CD4-positive, alpha-beta T cell treated with Interleukin-21 for 1 hour (primary cell): ENCODE measurements at regions not wholly inside any gene's neighbourhood (a gene's known extent, or its start where the extent isn't known, plus 50 kb on each side); places are given as distances from the start of the nearest gene placed in this dataset.
"Not testable (repeated sequence)": the region's sequence is repeated elsewhere in the genome, so short reads cannot be mapped to it uniquely, and the experiment has no call there.

ENCODE experiments used
- DNase-seq: peaks from one replicate; pipeline ENCODE4 v3.0.0-alpha.2; 2020

GRCh38 chr11:34830648-34831047, 85.5 kb downstream of the APIP start:
- DNase-seq = no peak

DNA sequence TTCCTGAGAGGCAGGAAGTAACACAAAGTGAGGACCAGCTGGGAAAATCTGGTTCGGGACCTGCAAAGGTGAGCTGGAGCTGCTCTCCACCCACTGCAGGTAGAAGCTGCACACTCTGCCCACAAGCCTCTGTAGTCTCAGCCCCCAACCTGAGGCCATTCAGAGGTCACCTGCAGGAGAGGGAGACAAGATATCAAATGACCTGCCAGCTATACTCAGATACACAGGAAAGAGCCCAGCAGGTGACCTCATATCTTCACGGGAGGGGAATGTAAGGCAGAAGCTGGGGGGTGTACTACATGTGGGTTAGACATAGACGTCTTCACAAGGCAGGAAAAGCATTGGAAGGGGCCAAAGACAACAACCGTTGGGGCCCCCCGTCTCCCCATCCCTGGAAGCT, 86.1 kb downstream of the APIP start:
- no peak for DNase-seq

DNA sequence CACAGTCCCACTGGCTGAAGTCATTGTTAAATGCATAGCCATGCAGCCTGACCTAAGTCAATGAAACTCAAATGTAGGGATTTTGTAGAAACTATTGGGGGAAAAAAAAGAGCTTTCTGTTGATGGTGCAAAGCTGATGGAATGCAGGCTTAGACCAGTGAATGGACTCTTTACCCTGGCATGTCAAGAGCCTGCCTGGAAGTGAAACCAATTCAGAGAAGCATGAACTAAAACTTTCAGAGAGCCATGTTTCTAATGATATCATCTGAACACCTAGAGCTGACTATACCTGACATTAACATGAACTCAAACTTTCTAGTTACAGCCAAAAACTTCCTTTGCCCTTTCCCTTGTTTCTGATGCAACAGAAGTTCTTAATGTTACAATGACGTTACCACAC, 89.0 kb downstream of the APIP start:
- DNase-seq = no peak

- no peak for DNase-seq
Observed at GRCh38 chr11:34826384-34826726, 89.8 kb downstream of the APIP start.

GRCh38 chr11:34825670-34826383, 90.4 kb downstream of the APIP start:
- no peak for DNase-seq

DNA sequence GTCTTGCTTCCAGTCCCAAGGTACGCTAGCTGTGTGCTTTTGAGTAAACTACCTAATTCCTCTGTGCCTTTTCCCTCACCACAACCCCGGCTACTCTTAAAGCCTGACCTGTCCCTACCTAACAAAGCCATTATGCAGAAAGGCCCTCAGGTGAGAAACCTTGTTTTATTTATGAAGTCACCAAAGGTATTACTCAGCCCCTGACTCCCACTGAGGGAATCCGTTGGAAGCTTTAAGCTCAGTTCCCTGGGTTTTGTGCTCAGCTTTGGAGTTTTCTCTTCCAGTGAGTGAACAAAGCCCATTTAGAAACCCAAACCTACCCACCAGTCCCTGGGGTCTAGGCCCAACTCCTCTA, 90.9 kb downstream of the APIP start:
- no peak for DNase-seq

- no peak for DNase-seq
Observed at GRCh38 chr11:34824425-34824824, 91.8 kb downstream of the APIP start.

DNA sequence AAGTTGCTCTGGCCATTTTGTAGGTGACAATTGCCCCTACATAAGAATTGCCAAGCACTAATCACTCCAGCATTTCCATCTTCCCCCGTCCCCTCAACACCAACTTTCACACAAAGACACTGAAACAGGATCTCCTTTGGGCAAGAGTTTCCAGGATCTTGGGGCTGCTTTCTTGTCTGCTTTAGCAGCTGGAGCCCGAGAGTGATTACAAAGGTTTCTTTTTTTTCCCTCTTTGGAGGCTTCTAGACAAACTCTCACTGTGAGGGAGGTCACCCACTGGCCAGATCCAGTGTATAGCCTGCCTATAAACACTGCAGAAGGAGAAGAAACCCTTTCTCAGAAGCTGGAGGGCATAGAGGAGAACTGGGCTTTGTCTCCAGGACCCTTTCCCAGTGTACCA, 92.5 kb downstream of the APIP start:
- DNase-seq = no peak

DNA sequence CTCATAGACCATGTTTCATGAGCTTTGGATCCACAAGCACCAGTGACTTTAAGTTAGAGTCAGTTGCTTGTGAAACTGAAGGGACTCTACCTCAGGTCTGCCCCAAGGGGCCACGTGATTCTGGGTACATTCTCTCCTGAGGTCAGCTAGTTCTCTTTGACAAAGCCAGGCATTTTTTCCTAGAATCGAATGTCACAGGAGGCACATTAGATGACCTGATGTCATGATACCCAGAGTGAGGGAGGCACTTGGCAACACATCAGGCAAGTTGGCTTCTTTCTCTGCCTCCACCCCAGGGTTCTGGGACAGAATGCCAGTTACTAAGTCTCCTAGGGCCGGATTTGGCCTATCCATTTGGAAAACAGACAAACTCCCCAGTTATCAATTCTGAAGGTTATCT, 93.0 kb downstream of the APIP start:
- DNase-seq = no peak

DNA sequence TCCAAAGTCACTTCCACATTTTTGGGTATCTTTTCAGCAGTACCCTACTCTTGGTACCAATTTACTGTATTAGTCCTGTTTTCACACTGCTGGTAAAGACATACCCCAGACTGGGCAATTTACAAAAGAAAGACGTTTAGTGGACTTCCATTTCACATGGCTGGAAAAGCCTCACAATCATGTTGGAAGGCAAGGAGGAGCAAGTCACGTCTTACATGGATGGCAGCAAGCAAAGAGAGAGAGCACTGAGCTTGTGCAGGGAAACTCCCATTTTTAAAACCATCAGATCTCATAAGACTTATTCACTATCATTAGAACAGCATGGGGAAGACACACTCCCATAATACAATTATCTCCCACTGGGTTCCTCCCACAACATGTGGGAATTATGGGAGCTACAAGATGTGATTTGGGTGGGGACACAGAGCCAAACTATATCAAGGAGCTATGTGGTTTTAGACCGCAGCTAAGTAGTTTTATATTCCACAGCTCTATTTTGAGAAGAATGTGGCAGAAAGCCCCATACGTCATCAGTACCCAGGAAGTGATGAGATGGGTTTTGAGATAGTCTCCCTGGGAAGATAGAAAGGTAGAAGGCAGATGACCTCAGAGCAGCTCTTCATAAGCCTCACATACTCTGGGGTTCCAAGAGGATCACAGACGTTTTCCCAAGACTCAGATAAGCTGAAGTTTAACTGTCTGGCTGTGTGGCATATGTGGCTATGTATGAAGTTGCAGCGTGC, 96.3 kb downstream of the APIP start:
- DNase-seq = peak; percentile 18

DNA sequence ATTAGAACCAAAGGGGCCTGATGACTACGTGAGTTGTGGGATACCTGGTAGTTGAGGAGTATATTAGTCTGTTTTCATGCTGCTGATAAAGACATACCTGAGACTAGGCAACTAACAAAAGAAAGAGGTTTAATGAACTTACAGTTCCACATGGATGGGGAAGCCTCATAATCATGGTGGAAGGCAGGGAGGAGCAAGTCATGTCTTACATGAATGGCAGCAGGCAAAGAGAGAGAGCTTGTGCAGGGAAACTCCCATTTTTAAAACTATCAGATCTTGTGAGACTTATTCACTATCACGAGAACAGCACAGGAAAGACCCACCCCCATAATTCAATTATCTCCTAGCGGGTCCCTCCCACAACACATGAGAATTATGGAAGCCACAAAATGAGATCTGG, 98.4 kb downstream of the APIP start:
- not testable (repeated sequence) for DNase-seq

DNA sequence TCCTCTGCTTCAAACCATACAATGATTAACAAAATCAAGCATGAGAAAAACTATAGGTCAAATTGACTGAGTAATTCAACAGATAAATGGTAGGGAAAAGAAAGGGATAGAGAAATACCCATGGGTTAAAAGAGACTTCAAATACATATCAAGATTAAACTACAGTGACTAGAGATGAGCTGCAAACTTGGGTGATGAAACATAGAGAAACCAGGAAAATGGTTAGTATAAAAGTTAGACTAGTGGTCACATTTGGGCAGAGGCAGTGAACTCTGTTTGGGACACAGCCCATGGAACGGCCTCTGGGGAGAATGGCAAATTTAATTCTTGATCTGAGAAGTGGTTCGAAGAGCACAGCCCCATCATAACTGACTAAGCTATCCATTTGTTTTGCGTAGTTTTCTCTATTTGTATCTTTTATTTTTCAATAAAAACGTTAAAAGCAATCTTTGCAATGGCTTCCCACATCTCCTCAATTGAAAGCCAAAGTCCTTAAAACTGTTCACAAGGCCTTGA, 99.4 kb downstream of the APIP start:
- DNase-seq = no peak

GRCh38 chr11:34812905-34813576, 103.1 kb downstream of the APIP start:
- DNase-seq = no peak

GRCh38 chr11:34811858-34812257, 104.3 kb downstream of the APIP start:
- DNase-seq = no peak

DNA sequence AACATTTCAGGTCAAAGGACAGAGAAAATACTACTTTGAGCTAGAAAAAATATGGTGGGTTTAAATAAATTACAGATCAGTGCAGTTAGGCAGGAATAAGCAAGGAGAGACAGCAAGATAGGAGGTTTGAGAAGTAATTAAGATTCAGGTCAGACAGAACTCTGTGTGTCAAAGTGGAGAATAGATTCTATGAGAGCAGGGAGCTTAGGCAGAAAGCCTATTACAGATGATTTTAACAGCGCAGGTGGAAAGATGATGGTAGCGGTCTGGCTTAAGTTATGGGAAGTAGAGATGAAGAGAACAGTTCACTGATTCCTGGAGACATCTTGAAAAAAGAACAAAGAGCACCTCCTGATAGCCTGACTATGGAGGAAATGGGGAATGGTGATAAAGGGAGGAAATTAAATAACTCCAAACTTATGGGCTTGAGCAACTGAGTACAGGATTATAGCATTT, 106.0 kb downstream of the APIP start:
- no peak for DNase-seq

DNA sequence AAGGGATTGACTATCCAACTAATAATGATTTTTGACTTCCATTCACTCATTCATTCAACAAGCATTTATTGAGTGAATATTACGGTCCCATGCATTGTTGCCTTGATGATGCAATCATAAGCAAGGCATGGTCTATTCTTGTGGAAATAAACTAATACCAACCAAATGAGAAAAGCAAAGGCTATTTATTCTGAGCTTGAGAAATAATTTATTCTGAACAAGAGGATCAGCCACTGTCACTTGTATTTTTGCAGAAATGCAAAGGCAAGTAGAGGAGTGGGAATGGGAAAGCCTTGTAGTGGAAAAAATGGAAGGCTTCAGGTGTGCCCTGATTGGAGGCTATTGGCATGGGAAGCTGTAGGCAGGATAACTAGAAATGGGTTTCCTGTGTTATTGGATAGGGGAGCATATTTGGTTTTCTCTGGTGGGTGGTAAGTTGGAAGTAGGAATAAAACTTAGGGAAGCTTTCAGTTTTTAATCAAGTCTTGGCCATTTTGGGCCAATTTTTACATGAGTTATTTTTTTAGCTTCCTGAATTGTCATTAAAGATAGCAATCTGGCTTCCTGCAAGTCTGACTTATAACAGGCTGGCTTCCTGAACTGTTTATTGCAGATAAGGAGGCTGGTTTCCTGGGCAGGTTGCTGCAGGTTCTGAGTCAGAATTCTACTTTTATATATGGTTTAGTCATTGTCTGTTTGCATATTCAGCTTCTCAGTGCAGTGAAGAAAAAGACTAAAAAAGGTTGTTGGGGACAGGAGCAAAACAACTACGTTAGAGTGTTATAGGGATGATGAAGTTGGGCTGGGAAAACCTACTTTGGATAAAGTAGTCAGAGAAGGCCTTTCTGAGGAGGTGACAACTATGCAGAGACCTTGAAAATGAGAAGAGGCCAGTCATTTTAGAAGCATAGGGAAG, 106.7 kb downstream of the APIP start:
- DNase-seq = no peak

GRCh38 chr11:34806875-34807274, 109.3 kb downstream of the APIP start:
- DNase-seq = no peak

- no peak for DNase-seq
Observed at GRCh38 chr11:34805937-34806336, 110.2 kb downstream of the APIP start.

- DNase-seq = no peak
Observed at GRCh38 chr11:34799848-34800247, 116.3 kb downstream of the APIP start.

DNA sequence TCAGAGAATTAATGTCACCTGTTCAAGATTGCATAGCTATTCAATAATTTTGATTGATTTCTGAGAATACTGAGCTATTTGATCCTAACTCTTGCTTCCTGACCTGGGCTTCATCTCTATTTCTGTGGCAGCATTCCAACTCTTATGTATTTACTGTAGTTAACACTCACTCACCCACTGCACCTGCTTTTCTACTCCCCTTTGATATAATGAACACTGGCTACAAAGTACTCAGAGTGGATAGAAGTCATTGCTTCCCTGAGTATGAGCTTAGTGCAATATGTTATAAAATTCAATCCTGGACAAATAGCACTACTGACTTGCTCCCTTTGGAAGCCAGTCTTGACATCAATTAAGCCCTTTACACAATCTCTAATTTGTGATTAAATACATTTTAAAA, 117.2 kb downstream of the APIP start:
- DNase-seq = no peak

DNA sequence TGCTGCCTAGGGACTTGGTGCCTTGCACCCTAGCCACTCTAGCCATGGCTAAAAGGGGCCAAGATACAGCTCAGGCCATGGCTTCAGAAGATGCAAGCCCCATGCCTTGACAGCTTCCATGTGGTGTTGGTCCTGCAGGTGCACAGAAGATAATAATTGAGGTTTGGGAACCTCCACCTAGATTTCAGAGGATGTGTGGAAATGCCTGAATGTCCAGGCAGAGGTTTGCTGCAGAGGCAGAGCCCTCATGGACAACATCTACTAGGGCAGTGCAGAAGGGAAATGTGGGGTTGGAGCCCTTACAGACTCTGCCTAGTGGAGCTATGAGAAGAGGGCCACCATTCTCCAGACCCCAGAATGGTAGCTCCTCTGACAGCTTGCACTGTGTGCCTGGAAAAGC, 118.7 kb downstream of the APIP start:
- not testable (repeated sequence) for DNase-seq

DNA sequence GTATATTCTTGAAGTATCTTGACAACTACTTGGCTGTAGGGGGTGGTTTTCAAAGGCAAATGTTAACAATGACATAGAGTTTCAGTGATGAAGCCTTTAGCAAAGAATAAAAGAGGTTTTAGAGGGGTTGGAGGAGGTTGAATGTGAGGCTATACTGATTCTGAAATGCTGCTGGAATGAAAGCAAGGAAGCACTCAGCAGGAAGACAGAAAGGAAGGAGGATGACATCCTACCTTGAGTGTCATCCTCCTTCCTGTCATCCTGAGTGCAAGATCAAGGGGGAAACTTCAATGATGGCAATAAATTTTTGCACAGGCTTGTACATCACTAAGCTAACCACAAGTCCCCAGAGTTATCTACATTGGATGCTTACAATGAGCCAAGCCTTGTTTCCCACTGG, 120.5 kb downstream of the APIP start:
- no peak for DNase-seq

DNA sequence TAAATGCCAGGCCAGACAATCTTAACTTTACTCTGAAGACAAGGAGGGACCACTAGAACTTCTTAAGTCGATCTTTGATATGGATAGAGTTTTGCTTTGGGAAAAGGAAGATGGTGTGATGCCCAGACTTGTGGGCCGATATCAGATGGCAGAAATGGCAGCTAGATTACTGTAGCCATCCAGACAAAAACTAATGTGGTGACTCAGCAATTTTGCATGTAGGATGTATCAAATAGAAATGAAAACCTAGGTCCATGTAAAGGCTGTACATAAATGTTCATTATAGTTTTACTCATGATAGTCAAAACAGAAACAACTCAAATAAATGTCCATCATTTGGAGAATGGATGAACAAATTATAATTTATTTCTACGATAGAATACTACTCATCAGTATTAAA, 121.5 kb downstream of the APIP start:
- DNase-seq = no peak
